HUDEP-2 (cell line): ENCODE measurements at regions not wholly inside any gene's neighbourhood (a gene's known extent, or its start where the extent isn't known, plus 50 kb on each side); places are given as distances from the start of the nearest gene placed in this dataset.

Experiments used
- DNase-seq, 76 experiments: peaks; one replicate each; lab custom pipeline; 2025; ENCODE audit not compliant: unreplicated experiment in 76 of 76; lab: John Stamatoyannopoulos, UW

DNA sequence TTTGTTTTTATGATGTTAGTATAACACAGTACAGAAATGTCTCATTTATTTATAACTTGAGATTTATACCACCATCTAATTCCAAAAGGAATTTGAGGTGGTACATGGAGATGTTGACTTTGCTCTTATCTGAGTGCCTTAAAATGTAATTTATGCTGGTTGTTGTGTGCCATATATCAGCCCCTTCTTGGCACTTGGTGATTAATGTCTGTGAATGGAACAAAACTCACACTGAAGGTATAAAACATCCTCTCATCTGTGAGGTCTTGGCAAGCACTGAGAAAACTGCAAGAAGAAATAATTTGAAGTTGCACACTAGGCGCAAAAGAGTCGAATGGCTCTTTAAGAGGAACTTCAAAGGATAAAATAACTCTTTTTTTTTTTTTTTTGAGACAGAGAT lies 240.4 kb downstream of the B3GLCT start:
- no peak for DNase-seq

DNA sequence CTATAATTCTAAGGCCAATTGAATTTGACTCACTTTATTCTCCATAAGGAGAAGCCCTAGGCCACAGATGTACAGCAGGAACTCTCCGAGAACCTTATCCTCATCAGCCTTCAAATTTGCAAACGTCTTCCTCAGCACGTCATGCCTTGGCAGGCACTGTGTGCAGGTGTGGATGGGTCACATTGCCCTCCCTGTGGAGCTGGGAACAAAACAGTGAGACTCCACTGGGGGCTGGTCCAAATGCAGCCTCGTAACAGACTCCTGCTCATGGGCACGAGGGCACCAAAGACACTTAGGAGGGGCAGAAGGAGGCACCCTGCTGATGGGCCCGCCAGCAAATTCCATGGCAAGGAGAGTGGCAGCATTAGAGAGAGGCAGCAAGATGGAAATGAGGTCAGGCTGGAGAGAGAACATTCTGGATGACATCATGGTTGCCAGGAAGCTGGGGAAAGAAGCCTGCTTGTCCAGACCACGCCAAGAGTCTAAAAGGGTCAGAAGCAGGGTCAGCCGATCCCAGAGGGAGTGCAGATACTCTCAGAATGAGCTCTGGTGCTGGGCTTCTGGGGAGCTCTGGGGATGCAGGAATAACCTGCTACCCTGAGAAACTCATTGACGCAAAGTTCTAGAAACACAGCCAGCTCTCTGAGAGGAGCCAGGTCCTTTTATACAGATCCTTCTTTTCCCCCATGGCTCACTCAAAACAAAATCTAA lies 242.2 kb downstream of the B3GLCT start:
- no peak for DNase-seq

DNA sequence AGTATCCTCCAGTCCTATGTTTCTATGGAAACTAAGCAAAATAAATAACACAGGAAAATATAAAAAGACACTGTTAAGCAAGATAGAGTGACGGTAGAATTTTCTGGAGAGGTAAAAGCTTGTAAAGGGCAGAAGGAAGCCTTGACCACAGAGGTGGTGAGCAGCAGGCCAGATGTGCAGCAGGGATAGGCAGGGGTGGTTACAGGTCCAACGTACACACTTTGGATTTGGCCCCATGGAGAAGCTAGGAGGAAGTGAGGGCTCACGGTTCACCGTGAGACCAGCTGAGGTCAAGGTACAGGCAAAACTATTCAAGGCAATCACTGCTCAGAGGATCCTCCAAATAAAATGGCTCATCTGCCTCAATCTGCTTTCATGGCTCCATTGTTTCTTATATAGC lies 242.8 kb downstream of the B3GLCT start:
- DNase-seq: no peak

DNA sequence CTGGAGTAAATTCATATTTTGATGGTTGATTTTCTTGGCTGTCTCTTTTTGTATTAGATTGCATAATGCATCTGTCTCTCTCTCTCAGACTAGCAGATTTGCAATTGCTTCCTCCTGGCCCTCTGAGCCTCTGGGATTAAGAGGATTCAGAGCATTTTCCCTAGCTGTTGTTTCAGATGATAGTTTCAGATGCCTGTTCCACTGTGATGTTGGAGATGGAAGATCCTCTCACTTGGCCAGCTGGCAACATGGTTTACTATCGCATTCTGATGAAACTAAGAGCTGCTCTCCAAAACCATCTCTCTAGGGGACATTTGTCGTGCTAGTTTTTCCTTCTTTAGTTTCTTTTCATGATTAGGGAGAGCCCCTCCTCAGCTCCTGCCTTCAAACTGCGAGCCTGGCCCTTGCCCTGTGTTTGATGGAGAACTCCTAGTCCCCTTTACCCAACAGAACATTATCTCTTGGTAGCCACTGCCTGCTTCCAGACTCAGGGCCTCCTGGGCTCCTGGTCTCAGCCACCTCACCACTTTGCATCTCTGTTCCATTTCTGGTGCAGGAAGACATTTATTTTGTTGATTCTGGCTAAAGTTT lies 244.6 kb downstream of the B3GLCT start:
- DNase-seq: no peak

DNA sequence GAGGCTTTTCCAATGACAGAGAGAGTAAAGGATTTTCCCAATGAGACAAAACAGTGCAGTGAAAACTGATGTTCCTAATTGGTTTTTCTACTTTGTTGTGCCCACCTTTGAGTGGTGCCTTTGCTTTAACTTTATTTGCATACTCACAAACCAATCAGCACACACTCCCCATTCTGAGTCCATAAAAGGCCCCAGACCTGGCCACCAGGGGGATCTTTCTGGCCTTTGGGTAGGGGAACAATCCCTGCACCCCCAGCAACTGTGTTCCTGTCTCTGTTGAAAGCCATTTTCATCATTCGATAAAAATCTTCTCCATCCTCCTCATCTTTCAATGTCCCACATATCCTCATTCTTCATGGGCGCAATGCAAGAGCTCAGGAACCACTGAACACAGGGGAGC lies 252.8 kb downstream of the B3GLCT start:
- no peak for DNase-seq

DNA sequence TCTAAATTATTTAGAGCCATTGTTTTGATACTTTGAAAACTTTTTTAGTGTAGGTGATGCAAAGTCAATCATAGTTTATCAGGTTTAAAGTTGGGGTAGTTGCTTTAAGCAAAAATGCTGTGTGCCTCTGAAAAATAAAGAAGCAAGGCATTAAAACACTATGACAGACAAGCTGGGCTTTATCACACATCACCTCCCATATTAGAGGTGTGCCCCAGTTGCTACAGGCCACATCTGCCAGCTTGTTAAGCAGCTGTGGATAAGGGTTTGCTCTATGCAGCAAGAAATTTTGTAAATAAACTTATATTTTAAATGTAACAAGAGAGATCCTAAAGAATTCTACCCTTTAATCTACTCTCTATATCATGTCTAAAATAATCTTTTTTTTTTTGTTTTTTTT lies 255.8 kb downstream of the B3GLCT start:
- no peak for DNase-seq

DNA sequence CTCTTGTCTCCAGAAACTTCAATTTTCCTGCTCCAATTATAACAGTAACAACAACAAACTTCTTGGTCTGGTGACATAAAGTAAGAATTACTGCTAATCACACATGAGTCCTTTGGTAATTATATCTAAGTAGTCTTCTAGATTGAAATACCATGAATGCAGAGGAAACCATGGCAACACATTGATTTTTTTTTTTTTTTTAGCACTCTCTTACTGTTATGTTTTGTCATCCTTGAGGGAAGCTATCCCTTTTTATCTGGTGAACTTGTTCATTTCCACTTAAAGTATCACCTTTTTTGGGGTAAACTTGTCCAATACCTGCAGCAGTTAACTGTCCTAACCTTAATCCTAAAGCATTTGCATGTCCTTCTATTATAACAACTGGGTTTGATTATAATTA lies 256.3 kb downstream of the B3GLCT start:
- DNase-seq: no peak

DNA sequence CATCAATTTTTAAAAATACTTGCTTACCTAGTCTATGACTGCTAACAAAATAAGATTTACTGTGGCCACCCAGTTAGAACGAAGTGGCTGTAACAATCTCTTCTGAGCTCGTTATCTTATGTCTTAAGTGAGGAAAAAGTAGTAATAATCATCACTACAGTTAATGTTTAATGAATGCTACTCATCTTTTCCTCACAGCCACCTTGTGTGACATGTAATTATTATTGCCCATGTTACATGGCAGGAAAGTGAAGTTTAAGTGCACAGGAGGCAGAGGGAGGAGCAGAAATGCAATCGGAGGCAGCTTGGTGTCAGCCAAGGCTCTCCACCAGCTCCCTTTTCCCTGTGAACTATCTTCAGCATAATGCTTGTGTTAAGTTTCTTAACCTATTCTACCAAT lies 260.3 kb downstream of the B3GLCT start:
- no peak for DNase-seq

DNA sequence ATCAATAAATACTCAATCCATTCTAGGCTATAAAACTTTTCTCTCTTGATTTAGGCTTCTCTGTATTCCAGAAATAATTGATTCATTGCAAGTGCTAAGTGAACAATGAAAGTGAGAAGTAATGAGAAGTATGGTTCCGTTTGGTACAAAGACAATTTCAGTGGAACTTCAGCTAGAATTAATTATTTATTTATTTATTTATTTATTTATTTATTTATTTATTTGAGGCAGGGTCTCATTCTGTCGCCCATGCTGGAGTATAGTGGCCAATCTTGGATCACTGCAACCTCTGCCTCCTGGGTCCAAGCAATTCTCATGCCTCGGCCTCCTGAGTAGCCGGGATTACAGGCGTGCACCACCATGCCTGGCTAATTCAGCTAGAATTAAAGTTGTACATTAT lies 262.1 kb downstream of the B3GLCT start:
- DNase-seq: no peak

DNA sequence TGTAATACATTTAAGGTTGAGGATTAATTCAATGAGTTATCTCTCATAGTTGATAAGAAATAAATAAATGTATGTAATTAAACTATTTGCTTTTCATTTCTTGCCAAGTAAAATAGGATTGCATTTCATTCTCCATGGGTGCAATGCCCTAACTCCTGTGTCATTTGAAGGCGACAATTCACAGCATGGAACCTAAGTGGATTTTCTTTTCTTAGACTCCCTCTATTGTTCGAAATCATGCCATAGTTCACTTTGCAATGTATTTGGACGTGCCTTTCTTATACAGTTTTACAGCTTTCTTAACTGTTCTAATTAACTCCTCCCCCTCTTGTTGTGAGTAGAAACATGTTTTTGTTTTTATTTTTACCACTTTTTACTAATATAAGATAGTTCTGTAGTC lies 263.0 kb downstream of the B3GLCT start:
- no peak for DNase-seq

DNA sequence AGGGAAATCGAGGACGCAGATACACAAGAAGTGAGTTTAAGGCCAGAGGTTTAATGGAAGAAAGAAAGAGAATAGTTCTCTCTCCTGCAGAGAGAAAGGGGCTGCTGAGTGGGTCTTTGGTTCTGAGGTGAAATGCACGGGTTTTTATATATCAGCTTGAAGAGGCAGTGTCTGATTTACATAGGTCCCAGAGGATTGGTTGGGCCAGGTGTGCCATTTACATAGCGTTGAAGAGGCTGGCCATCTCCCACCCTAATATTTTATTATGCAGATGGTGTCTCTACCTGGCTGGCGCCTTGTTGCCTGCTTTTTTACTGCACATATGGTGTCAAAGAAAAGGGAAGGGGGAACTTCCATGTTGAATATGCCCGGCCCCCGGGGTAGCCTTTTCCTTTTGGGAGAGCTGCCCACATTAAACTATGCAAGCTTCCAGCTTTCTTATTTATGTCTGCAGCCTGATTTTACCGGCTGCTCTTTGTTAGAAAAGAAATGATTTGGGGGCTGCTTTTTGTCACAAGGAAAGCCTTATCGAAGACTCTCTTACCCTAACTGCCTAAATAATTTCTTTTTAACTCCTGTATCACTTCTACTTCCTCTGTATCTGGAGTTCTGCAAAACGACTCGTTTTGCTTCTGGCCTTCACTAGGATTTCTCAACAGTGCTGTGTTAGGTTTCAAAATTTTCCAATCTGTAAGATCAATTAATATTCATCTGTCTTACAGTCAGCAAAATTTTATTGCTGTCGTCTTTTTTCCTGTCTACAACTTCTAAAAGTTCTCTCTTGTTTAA lies 268.5 kb downstream of the B3GLCT start:
- no peak for DNase-seq

DNA sequence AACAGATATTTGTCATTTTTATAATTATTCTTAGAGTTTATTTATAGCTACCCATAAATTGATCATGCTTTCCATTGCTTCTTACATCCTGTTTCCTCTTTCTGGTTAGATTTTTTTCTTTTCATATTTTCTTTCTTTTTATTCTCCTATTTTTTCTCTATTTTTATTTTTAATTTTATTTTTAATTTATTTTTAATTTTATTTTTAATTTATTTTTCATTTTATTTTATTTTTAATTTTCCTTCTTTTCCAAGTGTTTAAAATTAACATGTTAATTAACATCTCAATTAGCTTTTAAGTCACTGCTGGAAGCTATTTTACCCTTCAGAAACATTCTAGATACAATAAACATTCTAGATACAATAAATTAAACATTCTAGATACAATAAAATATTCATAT lies 269.6 kb downstream of the B3GLCT start:
- no peak for DNase-seq

DNA sequence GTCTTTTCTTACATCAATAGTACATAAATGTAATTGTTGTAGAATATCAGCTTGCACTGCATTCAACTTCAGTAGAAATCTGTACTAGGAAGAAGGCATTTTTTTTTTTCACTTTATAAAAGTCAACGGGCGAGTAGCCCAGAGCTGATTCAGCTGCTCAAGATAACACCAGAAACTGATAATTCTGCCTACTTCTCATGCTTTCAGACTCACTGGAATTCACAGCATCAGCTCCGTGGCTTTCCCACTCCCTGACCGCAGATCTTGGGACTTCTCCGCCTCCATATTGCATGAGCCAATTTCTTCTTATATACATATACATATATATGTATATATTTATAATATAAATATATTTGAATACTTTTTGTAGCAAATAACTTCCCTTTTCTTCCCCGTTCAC lies 263.1 kb upstream of the RXFP2 start:
- no peak for DNase-seq

DNA sequence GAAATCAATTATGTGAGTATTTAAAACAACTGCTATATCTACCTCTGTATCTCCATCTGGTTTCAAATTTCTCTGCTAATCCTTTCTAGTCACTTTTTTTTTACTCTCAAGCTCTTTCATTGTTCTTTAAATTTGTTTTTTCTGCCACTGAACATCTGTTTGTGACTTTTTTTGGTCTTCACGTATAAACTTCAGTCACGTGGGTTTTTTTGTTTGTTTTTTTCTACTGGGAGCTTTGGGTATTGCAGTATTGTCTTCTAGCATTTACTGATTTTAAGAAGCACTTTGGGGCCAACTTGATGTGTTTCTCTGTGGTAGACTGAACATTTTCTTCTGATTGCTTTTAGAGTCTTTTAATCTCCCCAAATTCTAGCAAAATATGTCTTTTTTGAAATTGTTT lies 262.6 kb upstream of the RXFP2 start:
- no peak for DNase-seq

DNA sequence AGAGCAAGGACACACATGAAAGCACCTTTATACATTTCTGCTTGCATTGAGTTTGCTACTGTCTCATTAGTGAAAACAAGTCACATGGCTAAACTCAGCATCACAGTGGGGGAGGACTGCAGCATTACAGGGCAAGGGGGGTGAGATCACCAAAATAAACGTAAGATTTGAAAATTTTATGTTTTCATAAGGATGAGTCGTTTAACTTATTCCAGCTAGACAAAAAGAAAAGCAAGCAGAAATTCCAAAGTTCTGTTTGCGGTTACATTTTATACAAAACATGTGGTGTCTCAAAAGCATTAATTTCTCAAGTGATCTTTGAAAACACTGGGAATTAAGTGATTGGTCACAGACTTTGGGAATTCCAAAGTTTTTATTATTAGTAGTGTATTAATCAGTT lies 261.4 kb upstream of the RXFP2 start:
- no peak for DNase-seq

DNA sequence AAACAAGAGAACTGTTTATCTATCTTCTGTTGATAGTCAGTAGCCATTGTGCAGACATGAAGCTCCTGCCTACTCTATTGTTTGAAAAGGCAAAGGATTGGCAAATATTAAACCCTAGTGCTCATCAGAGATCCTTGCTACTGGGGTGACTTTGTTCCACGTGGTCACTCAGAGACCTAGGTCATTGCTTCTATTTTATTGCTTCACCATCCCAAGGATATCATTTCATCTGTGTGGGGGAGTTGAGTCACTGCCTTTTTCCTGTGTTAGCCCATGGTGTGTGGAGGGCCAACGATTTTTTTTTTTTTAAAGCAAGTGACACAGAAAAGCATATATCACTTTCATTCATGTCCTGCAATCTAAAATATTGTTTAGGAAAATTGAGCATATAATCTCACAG lies 254.1 kb upstream of the RXFP2 start:
- no peak for DNase-seq

DNA sequence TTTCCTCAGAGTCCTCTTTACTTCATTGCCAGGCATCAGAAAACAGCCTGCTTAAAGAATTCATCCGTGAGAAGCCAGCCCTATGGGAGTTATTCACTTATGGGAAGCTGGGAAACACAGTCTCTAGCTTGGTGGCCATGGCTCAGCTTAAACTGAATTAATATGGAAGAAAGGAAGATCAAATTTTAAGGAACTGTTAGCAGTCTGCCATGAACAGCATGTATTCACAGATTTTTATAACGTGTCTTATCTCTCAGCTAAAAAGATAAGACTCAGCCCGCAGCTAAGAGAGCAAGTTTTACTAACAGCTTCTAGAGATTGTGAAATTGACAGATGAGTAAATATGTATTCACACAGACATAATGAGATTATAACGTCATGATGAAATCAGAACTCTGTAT lies 253.7 kb upstream of the RXFP2 start:
- no peak for DNase-seq

DNA sequence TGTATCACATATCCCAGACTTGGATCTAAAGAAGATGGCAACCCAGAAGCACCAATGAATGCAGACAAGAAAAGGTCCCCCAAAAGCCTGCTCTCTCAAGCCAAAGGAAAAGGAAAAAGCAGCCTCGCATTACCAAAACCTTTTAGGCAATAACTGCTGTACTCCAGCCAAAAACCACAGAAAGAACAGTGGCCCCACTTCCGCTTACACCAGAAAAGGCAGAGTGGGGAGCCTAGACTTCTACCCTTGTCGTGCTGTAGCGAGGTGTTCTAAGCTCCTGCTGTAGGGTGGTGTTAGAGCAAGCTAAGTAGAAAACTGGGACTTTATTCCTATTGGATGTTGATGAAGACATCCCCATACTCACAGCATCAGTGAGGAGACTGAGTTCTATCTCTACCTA lies 244.0 kb upstream of the RXFP2 start:
- DNase-seq: no peak

DNA sequence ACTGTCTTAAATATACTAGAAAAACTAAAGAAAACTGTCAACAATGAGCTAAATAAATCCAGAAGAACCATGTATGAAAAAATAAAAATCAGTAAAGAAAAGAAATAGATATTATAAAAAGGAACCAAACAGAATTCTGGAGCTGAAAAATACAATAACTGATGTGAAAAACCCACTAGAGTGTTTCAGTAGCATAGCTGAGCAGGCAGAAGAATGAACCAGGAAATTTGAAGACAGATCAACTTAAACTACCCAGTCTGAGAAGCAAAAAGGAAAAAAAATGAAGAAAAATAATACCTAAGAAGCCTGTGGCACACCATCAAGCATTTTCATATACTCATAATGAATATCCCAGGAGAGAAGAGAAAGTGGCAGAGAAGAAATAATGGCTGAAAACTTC lies 240.1 kb upstream of the RXFP2 start:
- no peak for DNase-seq

DNA sequence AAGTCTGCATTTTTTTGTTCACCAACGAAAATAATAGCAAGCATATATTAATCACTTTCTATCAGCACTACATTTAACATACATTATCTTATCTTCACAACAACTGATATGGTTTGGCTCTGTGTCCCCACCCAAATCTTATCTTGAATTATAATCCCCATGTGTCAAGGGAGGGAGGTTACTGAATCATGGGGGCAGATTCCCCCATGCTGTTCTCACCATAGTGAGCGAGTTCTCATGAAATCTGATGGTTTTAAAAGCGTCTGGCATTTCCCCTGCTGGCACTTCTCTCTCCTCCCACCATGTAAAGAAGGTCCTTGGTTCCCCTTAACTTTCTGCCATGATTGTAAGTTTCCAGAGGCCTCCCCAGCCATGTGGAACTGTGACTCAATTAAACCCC lies 235.7 kb upstream of the RXFP2 start:
- DNase-seq: no peak

DNA sequence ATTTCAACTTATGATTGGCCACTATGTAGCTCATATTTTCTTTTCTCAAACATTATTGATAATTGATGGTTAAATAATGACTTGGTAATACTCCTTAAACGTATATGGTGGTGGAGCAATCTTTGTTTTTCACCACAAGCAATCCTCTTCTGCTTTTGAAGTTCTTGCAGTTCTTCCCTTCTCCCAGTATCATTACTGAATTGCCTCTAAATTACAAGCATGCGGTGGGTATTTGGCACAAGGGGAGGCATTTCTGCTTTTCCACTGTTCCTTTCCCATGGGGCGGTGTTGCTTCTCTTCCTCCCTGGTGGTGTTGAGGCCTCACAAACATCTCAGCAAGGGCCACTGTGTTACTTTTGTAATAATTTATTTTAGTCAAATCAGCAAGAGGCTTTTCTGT lies 234.4 kb upstream of the RXFP2 start:
- no peak for DNase-seq

DNA sequence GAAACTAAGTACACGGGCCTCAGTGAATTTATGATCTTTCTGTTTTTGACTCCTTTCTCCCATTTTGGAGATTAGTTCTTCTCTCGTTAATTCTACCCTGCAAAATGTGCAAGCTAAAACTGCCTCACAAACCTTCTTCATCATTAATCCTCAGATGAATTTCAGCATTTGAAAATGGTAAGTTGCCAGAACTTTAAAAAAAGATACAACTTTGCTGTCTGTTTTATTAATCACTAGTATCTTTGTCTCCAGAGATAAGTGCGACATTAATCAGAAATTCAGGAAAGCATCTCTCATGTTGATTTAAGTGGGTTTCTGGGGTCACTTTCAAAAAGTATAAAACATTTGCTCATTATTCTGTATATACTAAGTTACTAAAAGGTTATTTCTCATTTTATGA lies 227.0 kb upstream of the RXFP2 start:
- no peak for DNase-seq
